PC-9 (cell line): ENCODE measurements at regions not wholly inside any gene's neighbourhood (a gene's known extent, or its start where the extent isn't known, plus 50 kb on each side); places are given as distances from the start of the nearest gene placed in this dataset.

Source experiments
- EZH2 ChIP-seq: fragments of 200-600 bp; sonication (generic); IDR thresholded peaks from 2 replicates; pipeline ENCODE4 v1.8.0; 2017; ENCODE audit warnings: antibody characterized with exemption, low read depth
- TF ChIP-seq, protein P1 (sequence below): fragments of 200-600 bp; sonication (generic); conservative IDR thresholded peaks from 2 replicates; pipeline ENCODE4 v1.6.1; 2017; ENCODE audit warnings: mixed run types, antibody characterized with exemption, mild to moderate bottlenecking, moderate library complexity

DNA sequence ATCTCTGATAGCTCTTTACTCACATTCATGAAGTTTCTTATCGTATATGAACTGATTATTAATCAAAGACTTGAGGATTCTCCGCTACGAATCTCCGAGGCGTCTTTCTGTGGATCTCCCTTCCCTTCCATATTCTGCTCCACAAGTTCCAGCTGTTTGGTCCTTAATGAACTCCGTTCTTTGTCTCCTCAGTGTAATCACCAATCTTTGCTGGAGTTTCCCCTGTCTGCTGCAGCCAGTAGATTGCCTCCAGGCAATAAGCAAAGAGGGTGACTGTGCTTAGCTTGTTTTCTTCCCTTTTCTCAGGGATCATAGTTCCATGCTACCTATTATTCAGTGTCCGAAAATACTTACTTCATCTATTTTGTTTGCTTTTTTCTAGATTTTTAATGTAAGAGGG is 169.6 kb upstream of the FOLH1 start:
- TF ChIP-seq, protein P1, sequence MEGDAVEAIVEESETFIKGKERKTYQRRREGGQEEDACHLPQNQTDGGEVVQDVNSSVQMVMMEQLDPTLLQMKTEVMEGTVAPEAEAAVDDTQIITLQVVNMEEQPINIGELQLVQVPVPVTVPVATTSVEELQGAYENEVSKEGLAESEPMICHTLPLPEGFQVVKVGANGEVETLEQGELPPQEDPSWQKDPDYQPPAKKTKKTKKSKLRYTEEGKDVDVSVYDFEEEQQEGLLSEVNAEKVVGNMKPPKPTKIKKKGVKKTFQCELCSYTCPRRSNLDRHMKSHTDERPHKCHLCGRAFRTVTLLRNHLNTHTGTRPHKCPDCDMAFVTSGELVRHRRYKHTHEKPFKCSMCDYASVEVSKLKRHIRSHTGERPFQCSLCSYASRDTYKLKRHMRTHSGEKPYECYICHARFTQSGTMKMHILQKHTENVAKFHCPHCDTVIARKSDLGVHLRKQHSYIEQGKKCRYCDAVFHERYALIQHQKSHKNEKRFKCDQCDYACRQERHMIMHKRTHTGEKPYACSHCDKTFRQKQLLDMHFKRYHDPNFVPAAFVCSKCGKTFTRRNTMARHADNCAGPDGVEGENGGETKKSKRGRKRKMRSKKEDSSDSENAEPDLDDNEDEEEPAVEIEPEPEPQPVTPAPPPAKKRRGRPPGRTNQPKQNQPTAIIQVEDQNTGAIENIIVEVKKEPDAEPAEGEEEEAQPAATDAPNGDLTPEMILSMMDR: no peak
- no peak for TF ChIP-seq EZH2
